SK-N-SH treated with all-trans-retinoic acid at 6 μM for 48 hours (cell line): ENCODE measurements at regions not wholly inside any gene's neighbourhood (a gene's known extent, or its start where the extent isn't known, plus 50 kb on each side); places are given as distances from the start of the nearest gene placed in this dataset.
"Not testable (repeated sequence)": the region's sequence is repeated elsewhere in the genome, so short reads cannot be mapped to it uniquely, and the experiment has no call there.

Source experiments
- ATAC-seq: fragments of 200-7000 bp; cut with Tn5 transposase; 3 replicates; pipeline ENCODE4 v1.9.1; 2020; ENCODE audit warnings: mild to moderate bottlenecking, moderate library complexity
- BACH2 ChIP-seq: fragments of 250-450 bp; sonication (Bioruptor Pico); IDR thresholded peaks from 2 replicates; pipeline ENCODE4 v1.9.0; 2021; ENCODE audit warnings: mild to moderate bottlenecking, borderline replicate concordance
- CSDC2 ChIP-seq: fragments of 250-450 bp; sonication (Bioruptor Pico); IDR thresholded peaks from 2 replicates; pipeline ENCODE4 v1.5.0; 2020; ENCODE audit warnings: mild to moderate bottlenecking, moderate library complexity
- GLIS3 ChIP-seq: fragments of 250-450 bp; sonication (Bioruptor Pico); IDR thresholded peaks from 2 replicates; pipeline ENCODE4 v1.5.0; 2020; ENCODE audit warnings: mild to moderate bottlenecking, moderate library complexity
- ISL1 ChIP-seq: fragments of 250-450 bp; sonication (Bioruptor Pico); IDR thresholded peaks from 2 replicates; pipeline ENCODE4 v2.1.2; 2022; ENCODE audit warnings: mild to moderate bottlenecking, moderate library complexity
- OSR1 ChIP-seq: fragments of 250-450 bp; sonication (Bioruptor Pico); IDR thresholded peaks from 2 replicates; pipeline ENCODE4 v1.8.0; 2022; ENCODE audit warnings: moderate library complexity, mild to moderate bottlenecking, inconsistent platforms
- PPARA ChIP-seq: fragments of 250-450 bp; sonication (Bioruptor Pico); IDR thresholded peaks from 2 replicates; pipeline ENCODE4 v1.5.0; 2020; ENCODE audit warnings: mild to moderate bottlenecking, borderline replicate concordance
- RARB ChIP-seq: fragments of 250-450 bp; sonication (Bioruptor Pico); IDR thresholded peaks from 2 replicates; pipeline ENCODE4 v1.8.0; 2021; ENCODE audit warnings: mild to moderate bottlenecking, moderate library complexity
- SNAI2 ChIP-seq: fragments of 250-450 bp; sonication (Bioruptor Pico); IDR thresholded peaks from 2 replicates; pipeline ENCODE4 v1.5.0; 2020; ENCODE audit warnings: mild to moderate bottlenecking, moderate library complexity
- TCF4 ChIP-seq: fragments of 250-450 bp; sonication (Bioruptor Pico); IDR thresholded peaks from 2 replicates; pipeline ENCODE4 v1.8.0; 2021; ENCODE audit warnings: mild to moderate bottlenecking, moderate library complexity, borderline replicate concordance
- TOX ChIP-seq: fragments of 250-450 bp; sonication (Bioruptor Pico); IDR thresholded peaks from 2 replicates; pipeline ENCODE4 v1.8.0; 2021; ENCODE audit warnings: mild to moderate bottlenecking, moderate library complexity, borderline replicate concordance
- ZC3H10 ChIP-seq: fragments of 250-450 bp; sonication (Bioruptor Pico); IDR thresholded peaks from 2 replicates; pipeline ENCODE4 v1.5.1; 2021; ENCODE audit warnings: mild to moderate bottlenecking, moderate library complexity
- ZFP3 ChIP-seq: fragments of 250-450 bp; sonication (Bioruptor Pico); IDR thresholded peaks from 2 replicates; pipeline ENCODE4 v1.5.0; 2020; ENCODE audit warnings: mild to moderate bottlenecking, moderate library complexity
- ZFP30 ChIP-seq: fragments of 450-650 bp; formaldehyde crosslinking; IDR thresholded peaks from 2 replicates; pipeline ENCODE4 v1.5.0; 2022; ENCODE audit warnings: mild to moderate bottlenecking, moderate library complexity
- ZNF565 ChIP-seq: fragments of 450-650 bp; formaldehyde crosslinking; conservative IDR thresholded peaks from 2 replicates; pipeline ENCODE4 v1.5.0; 2020; ENCODE audit warnings: low read depth, mild to moderate bottlenecking, moderate library complexity
- ZNF70 ChIP-seq: fragments of 450-650 bp; formaldehyde crosslinking; IDR thresholded peaks from 2 replicates; pipeline ENCODE4 v1.5.0; 2020; ENCODE audit warnings: mild to moderate bottlenecking, moderate library complexity
- ZNF8 ChIP-seq: fragments of 450-650 bp; formaldehyde crosslinking; IDR thresholded peaks from 2 replicates; pipeline ENCODE4 v1.5.0; 2020; ENCODE audit warnings: mild to moderate bottlenecking, moderate library complexity
- TF ChIP-seq, protein P1 (sequence below): fragments of 250-450 bp; sonication (Bioruptor Pico); IDR thresholded peaks from 2 replicates; pipeline ENCODE4 v1.5.1; 2021; ENCODE audit warnings: mild to moderate bottlenecking, moderate library complexity
- TF ChIP-seq, protein P2 (sequence below): fragments of 250-450 bp; sonication (Bioruptor Pico); IDR thresholded peaks from 2 replicates; pipeline ENCODE4 v1.8.0; 2020; ENCODE audit warnings: mild to moderate bottlenecking, moderate library complexity, borderline replicate concordance
- TF ChIP-seq, protein P3 (sequence below): fragments of 250-450 bp; sonication (Bioruptor Pico); IDR thresholded peaks from 2 replicates; pipeline ENCODE4 v1.5.1; 2020; ENCODE audit warnings: low read depth, mild to moderate bottlenecking, moderate library complexity

DNA sequence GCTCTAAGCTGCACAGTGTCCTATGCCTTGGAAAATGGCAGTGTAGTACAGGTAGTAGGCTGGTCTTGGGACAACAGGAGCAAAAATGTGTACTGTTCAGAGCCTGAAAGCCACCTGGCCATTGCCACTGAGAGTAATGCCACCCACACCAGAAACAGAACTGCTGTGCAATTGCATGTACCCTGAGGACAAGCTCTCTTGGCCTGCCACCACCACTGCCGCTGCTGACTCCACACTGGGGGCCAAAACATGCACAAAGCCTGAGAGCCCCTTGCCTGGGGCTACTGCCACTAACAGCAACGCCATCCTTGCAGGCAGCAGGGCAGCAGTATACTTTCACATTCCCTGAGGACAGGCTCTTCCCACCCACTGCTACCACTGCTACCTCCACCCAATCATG lies 251.9 kb upstream of the CDH12 start:
- TF ChIP-seq ZC3H10 (CRISPR knock-in tag) = no peak
- TF ChIP-seq ZNF8 = no peak
- TF ChIP-seq, protein P1, sequence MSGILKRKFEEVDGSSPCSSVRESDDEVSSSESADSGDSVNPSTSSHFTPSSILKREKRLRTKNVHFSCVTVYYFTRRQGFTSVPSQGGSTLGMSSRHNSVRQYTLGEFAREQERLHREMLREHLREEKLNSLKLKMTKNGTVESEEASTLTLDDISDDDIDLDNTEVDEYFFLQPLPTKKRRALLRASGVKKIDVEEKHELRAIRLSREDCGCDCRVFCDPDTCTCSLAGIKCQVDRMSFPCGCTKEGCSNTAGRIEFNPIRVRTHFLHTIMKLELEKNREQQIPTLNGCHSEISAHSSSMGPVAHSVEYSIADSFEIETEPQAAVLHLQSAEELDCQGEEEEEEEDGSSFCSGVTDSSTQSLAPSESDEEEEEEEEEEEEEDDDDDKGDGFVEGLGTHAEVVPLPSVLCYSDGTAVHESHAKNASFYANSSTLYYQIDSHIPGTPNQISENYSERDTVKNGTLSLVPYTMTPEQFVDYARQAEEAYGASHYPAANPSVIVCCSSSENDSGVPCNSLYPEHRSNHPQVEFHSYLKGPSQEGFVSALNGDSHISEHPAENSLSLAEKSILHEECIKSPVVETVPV (CRISPR knock-in tag) = no peak
- TF ChIP-seq TOX (CRISPR knock-in tag) = no peak
- no peak for TF ChIP-seq ZNF70 (CRISPR knock-in tag)
- TF ChIP-seq PPARA = no peak
- no peak for TF ChIP-seq SNAI2 (CRISPR knock-in tag)
- TF ChIP-seq RARB = no peak
- TF ChIP-seq ZFP3 (CRISPR knock-in tag) = no peak
- no peak for TF ChIP-seq BACH2 (CRISPR knock-in tag)
- TF ChIP-seq ZFP30 (CRISPR knock-in tag) = no peak
- TF ChIP-seq, protein P2, sequence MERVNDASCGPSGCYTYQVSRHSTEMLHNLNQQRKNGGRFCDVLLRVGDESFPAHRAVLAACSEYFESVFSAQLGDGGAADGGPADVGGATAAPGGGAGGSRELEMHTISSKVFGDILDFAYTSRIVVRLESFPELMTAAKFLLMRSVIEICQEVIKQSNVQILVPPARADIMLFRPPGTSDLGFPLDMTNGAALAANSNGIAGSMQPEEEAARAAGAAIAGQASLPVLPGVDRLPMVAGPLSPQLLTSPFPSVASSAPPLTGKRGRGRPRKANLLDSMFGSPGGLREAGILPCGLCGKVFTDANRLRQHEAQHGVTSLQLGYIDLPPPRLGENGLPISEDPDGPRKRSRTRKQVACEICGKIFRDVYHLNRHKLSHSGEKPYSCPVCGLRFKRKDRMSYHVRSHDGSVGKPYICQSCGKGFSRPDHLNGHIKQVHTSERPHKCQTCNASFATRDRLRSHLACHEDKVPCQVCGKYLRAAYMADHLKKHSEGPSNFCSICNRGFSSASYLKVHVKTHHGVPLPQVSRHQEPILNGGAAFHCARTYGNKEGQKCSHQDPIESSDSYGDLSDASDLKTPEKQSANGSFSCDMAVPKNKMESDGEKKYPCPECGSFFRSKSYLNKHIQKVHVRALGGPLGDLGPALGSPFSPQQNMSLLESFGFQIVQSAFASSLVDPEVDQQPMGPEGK (CRISPR knock-in tag) = no peak
- TF ChIP-seq OSR1 (CRISPR knock-in tag) = no peak
- TF ChIP-seq, protein P3, sequence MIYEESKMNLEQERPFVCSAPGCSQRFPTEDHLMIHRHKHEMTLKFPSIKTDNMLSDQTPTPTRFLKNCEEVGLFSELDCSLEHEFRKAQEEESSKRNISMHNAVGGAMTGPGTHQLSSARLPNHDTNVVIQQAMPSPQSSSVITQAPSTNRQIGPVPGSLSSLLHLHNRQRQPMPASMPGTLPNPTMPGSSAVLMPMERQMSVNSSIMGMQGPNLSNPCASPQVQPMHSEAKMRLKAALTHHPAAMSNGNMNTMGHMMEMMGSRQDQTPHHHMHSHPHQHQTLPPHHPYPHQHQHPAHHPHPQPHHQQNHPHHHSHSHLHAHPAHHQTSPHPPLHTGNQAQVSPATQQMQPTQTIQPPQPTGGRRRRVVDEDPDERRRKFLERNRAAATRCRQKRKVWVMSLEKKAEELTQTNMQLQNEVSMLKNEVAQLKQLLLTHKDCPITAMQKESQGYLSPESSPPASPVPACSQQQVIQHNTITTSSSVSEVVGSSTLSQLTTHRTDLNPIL = no peak
- no peak for TF ChIP-seq TCF4 (CRISPR knock-in tag)
- TF ChIP-seq CSDC2 = no peak
- ATAC-seq = no peak

DNA sequence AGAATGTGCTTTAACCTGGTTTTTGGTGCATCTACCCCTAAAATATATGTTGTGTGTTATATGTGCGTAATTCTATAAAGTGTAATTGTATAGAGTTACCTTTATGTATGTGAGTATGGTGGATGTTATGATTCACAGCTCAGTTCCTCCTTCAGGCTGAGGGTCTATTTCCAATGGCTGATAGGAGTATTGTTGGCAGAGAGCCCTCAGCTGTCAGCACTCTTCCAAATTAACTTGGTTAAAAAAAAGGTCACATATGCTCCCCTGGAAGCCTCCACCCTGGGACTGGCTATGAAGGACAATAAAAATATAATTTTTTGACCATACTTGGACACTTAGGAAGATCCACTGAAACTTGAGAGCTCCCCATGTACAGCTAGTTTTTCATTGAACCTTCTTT lies 250.4 kb upstream of the CDH12 start:
- no peak for ATAC-seq
- TF ChIP-seq, protein P1 (CRISPR knock-in tag) = no peak
- TF ChIP-seq, protein P2 (CRISPR knock-in tag) = no peak
- TF ChIP-seq GLIS3 (CRISPR knock-in tag) = no peak
- no peak for TF ChIP-seq BACH2 (CRISPR knock-in tag)
- TF ChIP-seq RARB = no peak
- TF ChIP-seq ZNF8 = no peak
- TF ChIP-seq ZNF70 (CRISPR knock-in tag) = no peak
- TF ChIP-seq TCF4 (CRISPR knock-in tag) = no peak
- no peak for TF ChIP-seq ISL1 (CRISPR knock-in tag)
- TF ChIP-seq CSDC2 = no peak

DNA sequence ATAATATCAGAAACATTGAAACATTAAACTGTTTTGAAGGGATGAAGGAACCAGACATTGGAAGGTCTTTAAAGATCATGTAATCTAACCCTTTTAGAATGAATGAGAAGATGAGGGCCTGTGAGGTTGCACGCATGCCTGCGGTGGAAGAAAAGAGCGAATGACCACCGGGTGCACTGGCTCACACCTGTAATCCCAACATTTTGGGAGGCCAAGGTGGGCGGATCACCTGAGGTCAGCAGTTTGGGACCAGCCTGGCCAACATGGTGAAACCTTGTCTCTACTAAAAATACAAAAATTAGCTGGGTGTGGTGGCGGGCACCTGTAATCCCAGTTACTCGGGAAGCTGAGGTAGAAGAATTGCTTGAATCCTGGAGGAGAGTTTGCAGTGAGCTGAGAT lies 242.3 kb upstream of the CDH12 start:
- ATAC-seq = not testable (repeated sequence)

DNA sequence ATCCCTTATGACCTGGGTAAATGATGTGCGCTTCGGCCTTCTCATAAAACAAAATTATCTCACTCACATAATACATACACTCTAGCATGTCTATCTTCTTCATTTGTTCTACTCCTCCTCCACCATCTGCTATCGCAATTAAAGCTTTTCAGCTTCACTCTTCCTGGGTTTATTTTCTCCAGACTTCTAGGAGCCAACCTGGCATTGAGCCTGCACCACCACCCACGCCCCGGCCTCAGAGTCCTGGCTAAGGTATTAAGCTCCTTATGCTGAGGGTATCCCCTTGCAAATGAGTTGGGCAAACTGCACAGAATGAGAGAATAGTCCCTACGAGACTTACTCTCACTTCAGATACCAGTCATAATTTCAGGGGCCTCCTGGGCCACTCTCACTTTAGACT lies 236.1 kb upstream of the CDH12 start:
- no peak for ATAC-seq
- no peak for TF ChIP-seq ISL1 (CRISPR knock-in tag)
- TF ChIP-seq, protein P3 = no peak
- TF ChIP-seq, protein P1 (CRISPR knock-in tag) = no peak
- no peak for TF ChIP-seq ZNF565 (CRISPR knock-in tag)
- TF ChIP-seq PPARA = no peak
- no peak for TF ChIP-seq RARB
- TF ChIP-seq OSR1 (CRISPR knock-in tag) = no peak
- no peak for TF ChIP-seq ZFP30 (CRISPR knock-in tag)
- TF ChIP-seq ZFP3 (CRISPR knock-in tag) = no peak
- TF ChIP-seq, all 23 proteins: peak for 0
